HG03045 (cell line): ENCODE measurements at regions not wholly inside any gene's neighbourhood (a gene's known extent, or its start where the extent isn't known, plus 50 kb on each side); places are given as distances from the start of the nearest gene placed in this dataset.

Experiments
- ATAC-seq: cut with Tn5 transposase; IDR thresholded peaks from one replicate; pipeline ENCODE4 v1.9.1; 2021; ENCODE audit warnings: mild to moderate bottlenecking, moderate library complexity; ENCODE audit not compliant: unreplicated experiment

DNA sequence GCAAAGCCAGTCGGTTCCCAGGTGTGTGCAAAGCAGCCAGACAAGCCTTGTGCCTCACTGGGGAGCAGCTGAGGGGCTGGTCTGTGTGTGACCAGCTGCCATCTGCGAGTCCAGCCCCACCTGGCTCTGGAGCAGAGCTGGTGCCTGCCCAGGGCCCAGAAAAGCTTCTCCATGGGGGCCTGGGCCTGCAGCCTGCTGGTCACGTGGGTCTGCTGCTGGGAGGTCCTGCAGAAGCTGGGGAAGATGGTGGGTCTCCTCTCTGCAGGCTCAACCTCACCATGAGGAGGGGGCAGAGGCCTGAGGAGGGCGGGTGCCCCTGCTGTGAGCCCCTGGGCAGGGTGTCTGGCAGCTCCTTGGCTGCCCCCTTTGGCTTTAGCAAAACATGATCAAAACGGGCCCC, 71.9 kb downstream of the ENGASE start:
- no peak for ATAC-seq

DNA sequence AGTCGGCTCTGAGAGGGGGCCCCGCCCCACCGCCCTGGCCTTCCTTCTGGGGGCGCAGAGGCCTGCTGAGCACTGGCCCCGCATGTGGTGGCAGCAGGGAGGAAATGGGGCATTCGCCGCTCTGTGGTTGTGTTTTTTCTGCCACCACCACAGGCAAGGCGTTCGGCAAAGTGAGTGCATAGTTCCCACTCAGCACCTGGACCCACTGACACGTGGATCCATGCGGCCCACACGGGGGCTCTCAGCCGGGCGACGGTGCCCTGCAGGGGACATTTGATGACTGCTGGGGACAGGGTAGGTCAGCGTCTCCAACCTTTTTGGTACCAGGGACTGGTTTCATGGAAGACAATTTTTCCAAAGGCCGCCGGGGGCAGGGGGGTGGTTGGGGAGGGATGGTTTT, 70.9 kb downstream of the ENGASE start:
- ATAC-seq, result no peak

DNA sequence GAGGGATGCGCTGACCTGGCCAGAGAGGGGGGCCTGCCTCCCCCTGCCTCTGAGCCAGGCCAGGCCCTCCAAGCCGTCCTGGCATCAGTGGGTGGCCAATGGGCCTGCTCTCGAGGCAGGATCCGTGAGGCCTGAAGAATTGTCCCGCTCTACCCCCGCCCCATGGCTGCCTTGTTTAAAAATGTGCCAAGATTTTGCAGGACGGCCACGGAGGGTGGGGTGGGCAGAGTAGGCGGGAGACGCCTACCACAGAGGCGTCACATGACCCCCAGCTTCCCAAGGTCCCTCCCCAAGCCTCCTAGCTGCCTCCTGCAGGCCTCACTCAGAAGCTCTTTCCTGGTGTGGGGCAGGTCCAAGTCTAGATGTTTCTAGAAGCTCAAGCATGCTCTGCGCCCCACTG, 69.5 kb downstream of the ENGASE start:
- no peak for ATAC-seq

DNA sequence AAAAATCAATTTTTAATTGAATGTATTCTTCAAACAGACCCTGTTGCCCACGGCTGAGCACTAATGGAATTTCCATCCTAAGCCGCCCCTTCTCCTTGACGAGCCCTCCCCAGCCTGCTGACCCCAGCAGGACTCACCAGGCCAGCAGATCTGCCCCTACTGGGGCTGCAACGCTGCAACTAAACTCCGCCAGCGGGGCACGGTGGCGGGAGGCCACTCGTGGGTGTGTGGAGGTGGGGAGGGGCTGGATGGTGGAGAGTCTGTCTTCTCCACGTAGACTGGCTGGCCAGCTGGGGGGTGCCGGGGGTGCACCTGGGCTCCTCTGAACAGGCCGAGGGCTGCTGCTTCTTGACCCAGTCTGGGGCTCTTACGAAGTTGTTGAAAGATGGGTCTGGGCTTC, 67.8 kb downstream of the ENGASE start:
- no peak for ATAC-seq

DNA sequence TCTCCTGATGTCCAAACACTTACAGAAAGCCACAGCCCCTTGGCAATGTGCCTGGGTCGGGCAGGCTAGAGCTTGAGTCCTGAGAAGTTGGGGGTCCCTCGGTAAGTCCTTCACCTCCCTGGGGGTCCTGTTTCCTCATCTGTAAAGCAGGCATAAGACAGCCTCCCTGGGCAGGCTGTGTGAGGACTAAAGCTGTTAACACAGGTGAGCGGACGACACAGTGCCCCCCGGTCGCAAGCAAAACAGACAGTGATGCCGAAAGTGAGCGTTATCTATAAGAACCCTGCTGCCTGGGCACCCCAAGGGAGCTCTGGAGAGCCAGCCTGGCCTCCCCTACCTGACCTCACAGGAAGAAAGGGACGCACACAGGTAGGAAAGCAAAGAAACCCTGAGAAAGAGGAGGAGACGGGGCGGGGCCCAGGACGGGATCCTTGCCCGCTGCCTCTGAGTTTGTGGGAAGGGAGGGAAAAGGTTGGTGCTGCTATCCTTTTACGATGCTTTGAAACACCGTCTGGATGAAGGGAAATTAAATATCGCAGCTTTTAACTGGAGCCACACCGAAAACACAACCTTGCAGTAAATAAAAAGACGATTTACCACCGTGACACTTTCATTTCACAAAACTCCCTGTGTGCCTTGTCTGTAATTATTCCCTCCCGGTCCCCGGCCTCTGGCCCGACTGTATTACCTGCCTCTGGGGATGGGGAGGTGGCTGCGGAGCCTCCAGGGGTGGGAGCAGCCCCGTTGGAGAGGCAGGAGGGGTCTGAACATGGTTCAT, 67.1 kb downstream of the ENGASE start:
- ATAC-seq, result no peak

DNA sequence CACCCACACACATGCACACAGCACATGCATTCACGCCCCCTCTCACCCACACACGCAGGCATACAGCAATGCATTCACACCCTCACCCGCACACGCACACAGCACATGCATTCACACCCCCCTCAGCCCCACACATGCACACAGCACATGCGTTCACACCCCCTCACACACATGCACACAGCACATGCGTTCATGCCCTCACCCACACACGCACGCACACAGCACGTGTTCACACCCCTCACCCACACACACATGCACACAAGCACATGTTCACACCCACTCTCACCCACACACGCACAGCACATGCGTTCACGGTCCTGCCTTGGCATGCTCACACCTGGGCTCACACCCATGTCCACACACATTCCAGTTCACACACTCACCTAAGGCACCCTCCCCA, 64.2 kb downstream of the ENGASE start:
- ATAC-seq, result no peak

DNA sequence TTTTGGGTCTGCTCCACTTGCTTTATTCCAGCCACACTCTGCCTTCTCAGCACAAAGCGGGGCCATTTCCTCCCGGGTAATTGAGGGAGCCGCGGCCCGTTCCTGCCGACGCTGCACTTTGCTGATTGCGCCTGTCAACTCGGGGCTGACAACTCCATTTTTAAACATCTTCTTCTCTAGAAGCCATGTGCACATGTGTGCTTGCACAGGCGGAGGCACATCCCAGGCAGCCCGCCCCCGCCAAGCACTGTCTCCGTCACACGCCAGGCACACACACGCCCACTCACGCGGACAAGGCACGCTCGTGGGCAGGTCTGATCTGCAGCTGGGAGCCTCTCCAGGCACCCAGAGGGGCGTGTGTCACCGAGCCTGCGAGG, 63.2 kb downstream of the ENGASE start:
- ATAC-seq, result no peak

DNA sequence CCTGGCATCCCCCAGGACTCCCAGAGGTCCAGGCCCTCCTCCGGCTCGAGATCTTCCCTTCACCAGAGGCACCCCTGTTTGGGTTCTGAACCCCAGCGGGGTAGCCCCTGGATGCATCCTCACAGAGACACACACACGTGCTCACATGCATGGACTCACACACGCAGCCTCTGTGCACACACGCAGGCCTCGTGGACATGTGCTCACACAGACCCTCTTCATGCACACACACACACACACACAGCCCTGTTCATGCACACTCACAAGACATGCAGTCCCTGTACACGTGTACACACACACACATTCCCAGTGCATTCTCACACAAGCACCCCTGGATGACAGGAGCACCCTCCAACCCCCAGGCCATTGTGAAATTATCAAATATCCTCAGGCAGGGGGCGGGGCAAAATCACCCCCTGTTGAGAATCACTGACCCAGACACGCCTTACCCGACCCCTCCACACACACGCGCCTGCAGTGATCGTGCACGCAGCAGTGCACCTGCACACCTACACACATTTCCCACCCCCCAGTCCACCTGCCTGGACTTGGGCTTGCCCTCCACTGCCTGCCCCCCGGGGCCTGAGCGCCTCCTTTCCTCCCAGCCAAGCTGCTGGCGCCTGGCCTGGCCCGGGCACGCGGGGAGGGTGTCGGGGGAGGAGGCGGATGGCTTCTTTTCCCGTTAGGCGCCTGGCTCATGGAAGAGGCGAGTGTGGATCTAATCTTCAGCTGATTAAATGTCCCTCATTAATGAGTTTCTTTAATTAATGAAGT, 62.6 kb downstream of the ENGASE start:
- no peak for ATAC-seq

DNA sequence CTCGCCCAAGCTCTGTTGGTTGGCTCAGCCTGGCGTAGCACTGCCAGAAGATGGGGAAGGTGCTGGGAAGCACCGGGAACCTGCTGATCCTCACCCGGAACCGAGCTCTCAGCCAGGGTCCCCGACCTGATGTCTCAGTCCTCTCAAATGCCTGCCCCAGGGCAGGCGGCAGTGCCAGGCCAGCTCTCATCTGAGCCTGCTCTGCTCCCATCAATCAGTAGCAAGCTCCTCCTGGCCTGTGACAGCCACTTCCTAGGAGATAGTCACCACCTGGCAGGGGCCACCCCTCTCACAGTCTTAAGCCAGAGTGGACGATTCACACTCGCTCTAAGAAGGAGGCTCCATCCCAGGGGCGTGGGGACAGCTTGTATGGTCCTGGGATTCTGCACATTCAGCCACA, 62.0 kb downstream of the ENGASE start:
- ATAC-seq, result no peak
